Psoas muscle (tissue), 7 donors: ENCODE measurements at regions not wholly inside any gene's neighbourhood (a gene's known extent, or its start where the extent isn't known, plus 50 kb on each side); places are given as distances from the start of the nearest gene placed in this dataset.

Source experiments
- ATAC-seq, 4 donors: fragments of 200-7000 bp; cut with Tn5 transposase; one replicate each; pipeline ENCODE4 v1.9.1; 2020; ENCODE audit warnings: moderate library complexity in 3 of 4, mild to moderate bottlenecking in 2 of 4
- DNase-seq, 2 donors: peaks; one replicate each; pipeline ENCODE4 v3.0.0-alpha.2; 2020
- H3K27ac ChIP-seq: fragments of 200-600 bp; one replicate; pipeline ENCODE4 v1.8.0; 2022
- H3K27me3 ChIP-seq, 3 donors: fragments of 200-600 bp in 1 of 3; one replicate each; pipeline versions ENCODE4 v1.6.1 to v1.8.0; 2013 to 2022; ENCODE audit warnings: low read length in 2 of 3, mild to moderate bottlenecking in 2 of 3, moderate library complexity in 1 of 3; ENCODE audit not compliant: insufficient read depth in 3 of 3
- H3K36me3 ChIP-seq, 2 donors: fragments of 200-600 bp in 1 of 2; one replicate each; pipeline versions ENCODE4 v1.6.1 to v1.8.0; 2013 to 2022; ENCODE audit warnings: low read depth in 1 of 2, mild to moderate bottlenecking in 1 of 2, moderate library complexity in 1 of 2; ENCODE audit not compliant: insufficient read depth in 1 of 2
- H3K4me1 ChIP-seq: fragments of 200-600 bp; one replicate; pipeline ENCODE4 v1.8.0; 2022
- H3K4me3 ChIP-seq: fragments of 200-600 bp; one replicate; pipeline ENCODE4 v1.8.0; 2022; ENCODE audit warnings: mild to moderate bottlenecking
- H3K9me3 ChIP-seq: fragments of 200-600 bp; one replicate; pipeline ENCODE4 v1.8.0; 2022
- CTCF ChIP-seq: fragments of 200-600 bp; IDR thresholded peaks from one replicate; pipeline ENCODE4 v1.8.0; 2022; ENCODE audit warnings: antibody characterized with exemption
- WGBS, 3 donors: extraction: QIAGEN DNeasy Blood & Tissue Kit; methylation state at CpG; one replicate each; pipeline versions ENCODE4 v1.1.6 to v1.1.7; 2013; 5-methylcytosine and 5-hydroxymethylcytosine counted together
- intact Hi-C, 2 donors: fragments of 100-400 bp; cut with DNase I; formaldehyde crosslinking; loops; one replicate each; pipeline versions ENCODE4 v1.11.0 to v1.14.2; 2022
- donor health status: healthy with polysubstance abuse.
- donor health status: DM: no; HTN: no; CAD: no; lungs with moderate emphysema.
- donor health status: Bipolar disorder and iron deficiency.
- donor health status: healthy.
- donor health status: DM: yes; HTN: yes; CAD: no.
- donor health status: DM: no; HTN: no; CAD: no.
- donor health status: DM: yes; HTN: yes; CAD: no.

DNA sequence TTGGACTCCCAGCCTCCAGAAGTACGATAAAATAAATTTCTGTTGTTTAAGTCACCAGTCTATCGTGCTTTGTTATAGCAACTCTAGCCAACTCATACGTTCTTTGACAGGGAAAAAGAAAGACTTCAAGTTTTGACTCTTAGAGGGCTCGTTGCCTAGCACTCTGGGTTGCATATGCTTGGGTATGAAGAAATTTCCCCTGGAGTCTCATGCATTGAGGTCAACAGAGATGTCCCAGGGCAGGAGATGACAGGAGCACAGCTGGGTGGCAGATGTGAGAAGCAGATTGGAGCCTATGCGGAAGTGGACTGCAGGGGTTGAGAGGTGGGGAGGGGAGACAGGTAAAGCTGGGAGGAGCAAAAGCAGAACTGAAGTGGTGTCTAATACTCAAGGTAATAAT is 63.3 kb upstream of the JAZF1 start:
- TF ChIP-seq CTCF, result no peak
- Histone ChIP-seq H3K4me1 (no peaks in the 10 kb centered on the region), H3K27ac (no peak overlapping the region), H3K4me3 (no peak overlapping the region), H3K9me3 (no peaks in the 10 kb centered on the region), H3K27me3 (no peaks in the 10 kb centered on the region), H3K36me3 (no peaks in the 10 kb centered on the region)
- WGBS, 3 donors, result 94 to 98% (median 96%) methylated on average over 5 of the region's 5 CpGs
- intact Hi-C loops, result no loop called here
- no peak for ATAC-seq
- no peak for DNase-seq

- H3K9me3 ChIP-seq, result no peaks in the 10 kb centered on the region
- 48 to 62% (median 54%) methylated on average over 9 of the region's 9 CpGs for WGBS, 3 donors
- H3K27me3 ChIP-seq, result no peaks in the 10 kb centered on the region
- no peak for TF ChIP-seq CTCF
- DNase-seq (no peak), ATAC-seq (no peak)
- intact Hi-C loops, result no loop called here
- H3K4me3 ChIP-seq, result no peak overlapping the region
- no peaks in the 10 kb centered on the region for H3K36me3 ChIP-seq
- H3K4me1 ChIP-seq, result no peaks in the 10 kb centered on the region
- H3K27ac ChIP-seq, result no peak overlapping the region
Observed at GRCh38 chr7:28245123-28245878, 64.7 kb upstream of the JAZF1 start.

DNA sequence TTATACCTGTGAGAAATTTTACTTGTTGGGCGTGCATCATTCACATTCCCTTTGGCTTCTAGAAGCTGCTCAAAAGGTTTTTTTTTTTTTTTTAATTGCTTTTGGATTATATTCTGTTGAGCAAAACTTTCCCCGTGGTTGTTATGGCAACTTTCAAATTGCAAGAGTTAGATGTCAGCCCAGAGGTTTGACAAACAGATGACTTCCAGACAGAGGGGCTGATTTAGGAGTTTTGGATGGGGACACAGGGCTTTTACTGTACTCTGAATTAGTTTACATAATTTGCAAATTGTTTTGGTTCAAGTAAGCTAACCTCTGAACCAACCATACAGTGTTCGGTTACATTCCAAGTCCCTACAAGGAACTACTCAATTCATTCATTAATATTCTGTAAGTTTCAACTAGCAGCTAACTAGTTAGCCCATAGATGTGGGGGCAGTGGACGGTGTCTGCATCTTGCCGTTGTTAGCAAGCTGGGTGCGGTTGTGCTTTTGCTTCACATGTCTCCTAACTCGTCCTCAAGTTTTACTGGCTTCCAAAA is 66.4 kb upstream of the JAZF1 start:
- 69 to 87% (median 79%) methylated on average over 7 of the region's 7 CpGs for WGBS, 3 donors
- H3K27me3 ChIP-seq, result no peaks in the 10 kb centered on the region
- DNase-seq, result no peak
- H3K27ac ChIP-seq, result no peak overlapping the region
- no peaks in the 10 kb centered on the region for H3K4me1 ChIP-seq
- H3K4me3 ChIP-seq, result no peak overlapping the region
- H3K9me3 ChIP-seq, result no peaks in the 10 kb centered on the region
- no peaks in the 10 kb centered on the region for H3K36me3 ChIP-seq
- TF ChIP-seq CTCF, result no peak
- intact Hi-C loops, result no loop called here
- ATAC-seq, result no peak

DNA sequence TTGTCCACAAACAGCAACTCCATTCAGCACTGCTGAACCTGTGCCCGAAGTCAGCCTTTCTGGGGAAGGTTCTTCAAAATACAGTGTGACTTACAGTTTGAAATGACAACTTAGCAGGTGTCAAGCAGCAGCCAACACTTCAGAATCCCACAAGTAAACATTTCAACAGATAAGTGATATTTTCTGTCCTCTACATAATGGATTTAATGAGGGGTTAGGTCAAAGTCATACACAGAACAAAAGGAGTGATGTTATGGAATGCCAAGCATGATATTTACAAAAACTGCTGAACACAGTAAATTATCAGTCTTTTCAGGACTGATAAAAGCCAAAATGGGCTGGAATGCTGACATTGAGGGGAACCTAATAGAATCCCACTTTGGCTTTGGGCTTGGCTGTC is 77.6 kb upstream of the JAZF1 start:
- 44 to 65% (median 63%) methylated on average over 1 of the region's 1 CpG for WGBS, 3 donors
- Histone ChIP-seq H3K9me3 (no peaks in the 10 kb centered on the region), H3K27me3 (no peaks in the 10 kb centered on the region), H3K36me3 (no peaks in the 10 kb centered on the region), H3K27ac (no peak overlapping the region), H3K4me3 (no peak overlapping the region), H3K4me1 (no peaks in the 10 kb centered on the region)
- intact Hi-C loops, result no loop called here
- DNase-seq (no peak), ATAC-seq (no peak)
- no peak for TF ChIP-seq CTCF

DNA sequence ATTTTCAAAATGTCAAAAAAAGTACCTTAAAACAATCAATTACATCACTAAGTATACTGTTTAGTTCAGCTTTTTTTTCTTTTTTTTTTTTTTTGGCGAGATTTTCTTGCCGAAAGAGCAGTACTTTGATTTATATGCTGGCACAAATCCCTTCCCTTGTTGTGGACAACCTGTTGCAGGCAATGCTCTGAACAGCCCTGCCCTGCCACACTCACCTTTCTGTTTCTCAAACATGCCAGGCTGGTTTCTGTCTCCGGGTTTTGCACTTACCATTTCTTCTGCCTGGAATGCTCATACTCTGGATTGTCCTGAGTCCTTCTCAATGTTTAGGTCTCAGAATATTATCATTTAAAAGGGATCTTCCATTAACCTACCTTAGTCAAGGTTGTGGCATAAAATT is 80.4 kb upstream of the JAZF1 start:
- H3K4me3 ChIP-seq, result no peak overlapping the region
- H3K9me3 ChIP-seq, result no peaks in the 10 kb centered on the region
- TF ChIP-seq CTCF, result no peak
- no peaks in the 10 kb centered on the region for H3K4me1 ChIP-seq
- no peak for ATAC-seq
- intact Hi-C loops, result no loop called here
- no peak for DNase-seq
- no peaks in the 10 kb centered on the region for H3K27me3 ChIP-seq
- H3K27ac ChIP-seq, result no peak overlapping the region
- H3K36me3 ChIP-seq, result no peaks in the 10 kb centered on the region
- 56 to 68% (median 58%) methylated on average over 3 of the region's 3 CpGs for WGBS, 3 donors
